Anterior cingulate cortex (tissue), 58 donors: ENCODE measurements at regions not wholly inside any gene's neighbourhood (a gene's known extent, or its start where the extent isn't known, plus 50 kb on each side); places are given as distances from the start of the nearest gene placed in this dataset.
"Not testable (repeated sequence)": the region's sequence is repeated elsewhere in the genome, so short reads cannot be mapped to it uniquely, and the experiment has no call there.

ENCODE experiments used
- DNase-seq, 58 donors: peaks; one replicate each; lab custom pipeline; 2025; lab: John Stamatoyannopoulos, UW

DNA sequence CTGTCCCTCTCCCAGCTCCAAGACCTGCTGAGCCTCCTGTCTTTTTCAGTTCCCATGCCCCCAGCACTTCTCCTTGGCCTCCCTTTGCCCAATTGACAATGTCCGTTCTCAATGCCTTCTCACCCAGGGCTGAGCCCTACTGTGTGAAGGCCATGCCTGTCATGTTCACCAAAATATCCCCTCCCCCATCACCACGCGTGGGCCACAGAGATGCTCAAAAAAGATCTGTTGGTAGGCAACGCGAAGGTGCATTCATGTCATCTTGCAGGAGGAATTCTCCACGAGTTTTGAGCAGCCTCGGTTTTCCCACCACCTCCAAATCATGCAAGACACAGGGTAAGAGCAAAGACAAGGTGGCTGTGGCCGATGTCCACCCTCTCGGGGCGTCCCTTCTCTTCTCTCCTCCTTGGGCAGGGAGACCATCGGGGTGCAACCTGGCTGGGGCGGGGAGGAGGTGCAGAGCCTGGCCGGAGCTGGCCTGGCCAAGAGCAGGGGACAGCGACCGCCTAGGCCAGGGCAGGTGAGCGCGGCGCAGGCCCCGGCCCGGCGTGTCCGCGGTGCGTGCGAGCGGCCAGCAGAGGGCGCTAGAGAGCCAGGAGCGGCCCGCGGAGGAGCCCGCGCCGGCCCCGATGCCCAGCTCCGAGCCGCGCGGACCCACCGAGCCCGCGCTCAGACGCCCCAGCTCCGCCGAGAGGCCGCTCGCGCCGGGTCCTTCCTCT, 56.3 kb upstream of the KRTAP5-11 start:
- peak in 24 of 58 donors; percentile 1 to 41 (median 16) for DNase-seq

DNA sequence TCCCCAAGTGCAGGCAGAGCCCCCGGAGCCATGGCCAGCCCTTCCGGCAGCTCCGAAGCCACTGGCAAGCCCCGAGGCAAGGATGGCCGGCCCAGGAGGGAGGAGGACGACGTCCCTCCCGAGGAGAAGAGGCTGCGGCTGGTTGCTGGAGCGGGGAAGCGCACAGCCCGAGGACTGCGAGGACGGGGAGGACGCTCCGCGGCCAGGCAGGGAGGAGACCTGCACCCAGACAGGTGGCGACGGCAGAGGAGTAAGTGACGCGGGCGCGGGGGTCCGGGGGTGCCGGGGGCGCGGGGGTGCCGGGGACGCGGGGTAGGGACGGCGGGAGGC, 56.8 kb upstream of the KRTAP5-11 start:
- DNase-seq = peak in 1 of 58 donors; percentile 12

DNA sequence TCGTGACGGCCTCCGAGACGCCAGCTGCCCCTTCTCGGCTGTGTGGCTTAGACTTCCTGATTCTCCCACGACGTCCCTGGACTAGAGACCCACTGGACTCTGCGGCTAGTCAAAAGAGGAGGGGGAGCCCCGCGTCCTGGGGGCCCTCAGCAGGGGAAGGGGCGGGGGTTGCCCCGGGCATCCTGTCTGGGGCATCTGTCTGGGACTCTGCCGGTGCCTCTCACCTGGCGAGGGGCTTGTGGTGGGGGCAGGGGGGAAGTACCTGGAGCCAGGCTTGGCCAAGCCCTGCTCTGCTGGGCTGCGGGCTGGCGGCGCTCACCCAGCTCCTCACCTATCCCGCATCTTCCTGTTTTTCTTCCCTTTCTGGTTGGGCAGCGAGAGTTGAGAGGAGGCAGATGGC, 57.2 kb upstream of the KRTAP5-11 start:
- DNase-seq = not testable (repeated sequence)

DNA sequence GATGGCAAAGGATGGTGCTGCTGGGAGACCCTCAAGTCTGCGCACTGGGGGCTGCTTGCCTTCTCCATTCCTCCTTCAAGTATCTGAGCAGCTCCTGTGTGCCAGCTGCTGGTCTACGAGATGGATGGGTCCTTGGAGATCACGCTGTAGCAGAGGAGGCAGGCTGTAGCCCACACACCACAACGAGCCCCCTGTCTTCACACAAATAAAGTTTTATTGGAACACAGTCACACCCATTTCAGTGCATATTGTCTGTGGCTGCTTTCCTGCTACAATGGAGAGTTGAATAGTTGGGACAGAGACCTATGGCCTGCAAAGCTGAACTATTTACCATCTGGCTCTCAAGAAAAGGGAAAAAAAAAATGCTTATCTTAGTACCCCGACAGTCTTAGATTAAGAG, 64.4 kb upstream of the KRTAP5-11 start:
- DNase-seq = not testable (repeated sequence)

DNA sequence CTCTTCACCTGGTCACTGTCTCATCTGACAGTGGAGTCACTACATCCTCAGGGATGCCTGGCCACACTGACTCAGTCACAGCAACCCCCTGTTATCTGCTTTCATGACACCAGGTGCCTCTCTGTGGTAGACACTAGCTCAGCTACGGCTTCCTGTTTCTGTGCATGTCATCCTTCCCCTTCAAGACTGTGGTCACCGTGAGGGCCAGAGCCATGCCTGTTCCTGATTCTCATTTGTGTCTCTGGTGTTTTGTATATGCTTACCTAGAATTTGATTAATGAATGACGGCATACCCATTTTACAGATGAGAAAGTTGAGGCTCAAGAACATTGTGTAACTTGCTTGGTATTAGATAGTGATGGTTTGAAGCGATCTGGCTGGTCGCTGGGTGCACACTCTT, 70.3 kb upstream of the KRTAP5-11 start:
- DNase-seq = not testable (repeated sequence)

DNA sequence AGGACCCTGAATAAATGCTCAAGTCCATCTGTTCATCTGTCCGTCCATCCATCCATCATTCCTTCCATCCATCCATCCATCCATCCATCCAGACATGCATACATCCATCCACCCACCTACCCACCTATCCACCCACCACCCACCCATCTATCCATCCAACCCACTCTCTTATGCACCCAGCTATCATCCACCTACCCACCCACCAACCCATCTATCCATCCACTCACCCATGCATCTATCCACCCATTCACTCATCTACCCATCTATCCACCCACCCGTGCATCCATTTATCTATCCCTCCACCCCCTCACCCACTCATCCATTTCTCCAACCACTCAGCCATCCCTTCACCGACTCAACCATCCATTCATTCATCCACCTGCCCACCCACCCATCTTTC, 71.7 kb upstream of the KRTAP5-11 start:
- DNase-seq = not testable (repeated sequence)

DNA sequence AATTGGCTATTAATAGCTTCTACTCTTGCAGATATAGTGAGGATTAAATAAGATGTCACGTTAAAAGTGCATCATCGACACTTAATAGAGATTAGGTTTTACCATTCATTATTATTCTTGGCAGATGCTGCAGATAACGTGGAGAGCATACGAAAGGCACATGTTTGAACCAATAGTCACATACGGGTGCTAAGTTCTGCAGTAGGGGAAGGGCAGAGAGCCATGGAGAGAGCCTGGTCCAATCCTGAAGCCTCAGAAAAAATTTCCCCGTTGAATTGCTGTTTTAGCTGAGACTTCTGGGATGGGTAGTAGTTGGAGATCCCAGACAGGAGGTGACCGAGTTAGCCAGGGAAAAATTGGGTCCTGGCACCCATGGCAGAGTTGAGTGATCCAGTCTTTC, 72.4 kb upstream of the KRTAP5-11 start:
- DNase-seq = not testable (repeated sequence)

DNA sequence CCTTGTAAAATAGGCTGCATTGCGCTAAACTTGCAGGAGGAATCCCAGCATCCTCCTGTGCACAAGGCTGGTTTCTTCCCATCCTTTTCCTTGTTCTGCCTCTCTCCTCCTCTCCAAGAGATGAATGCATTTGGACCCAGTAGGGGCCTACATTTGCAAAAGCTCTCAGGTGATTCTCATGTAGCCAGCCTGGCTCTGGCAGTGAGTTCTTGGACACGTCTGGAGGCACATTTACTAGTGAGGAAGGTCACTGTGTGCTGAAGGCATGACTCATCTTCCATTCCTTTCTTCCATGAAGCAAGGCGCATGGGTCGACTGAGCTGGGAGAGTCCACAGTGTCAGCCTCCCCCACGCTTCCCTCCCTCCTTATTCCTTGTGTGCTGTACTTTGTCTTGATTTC, 73.8 kb upstream of the KRTAP5-11 start:
- DNase-seq = not testable (repeated sequence)

DNA sequence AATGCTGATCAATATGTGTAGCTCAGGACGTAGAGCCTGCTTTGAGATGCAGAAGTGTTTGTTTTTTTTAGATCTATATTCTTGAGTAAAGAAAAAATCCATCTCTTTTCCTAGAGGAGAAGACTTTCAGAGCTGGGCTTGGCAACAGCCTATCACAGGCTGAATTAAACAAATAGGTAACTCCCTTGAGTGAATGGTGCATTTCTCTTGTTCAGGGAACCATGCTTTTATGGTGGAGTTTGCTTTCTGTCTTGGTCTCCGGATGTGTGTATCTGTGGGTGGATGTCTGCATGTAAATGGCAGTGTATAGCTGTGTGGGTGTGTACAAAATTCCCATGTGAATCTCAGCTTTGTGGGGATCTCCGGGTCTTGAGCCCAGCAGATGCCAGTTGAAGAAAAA, 82.3 kb upstream of the KRTAP5-11 start:
- DNase-seq = peak in 2 of 58 donors; percentile 4 to 35

DNA sequence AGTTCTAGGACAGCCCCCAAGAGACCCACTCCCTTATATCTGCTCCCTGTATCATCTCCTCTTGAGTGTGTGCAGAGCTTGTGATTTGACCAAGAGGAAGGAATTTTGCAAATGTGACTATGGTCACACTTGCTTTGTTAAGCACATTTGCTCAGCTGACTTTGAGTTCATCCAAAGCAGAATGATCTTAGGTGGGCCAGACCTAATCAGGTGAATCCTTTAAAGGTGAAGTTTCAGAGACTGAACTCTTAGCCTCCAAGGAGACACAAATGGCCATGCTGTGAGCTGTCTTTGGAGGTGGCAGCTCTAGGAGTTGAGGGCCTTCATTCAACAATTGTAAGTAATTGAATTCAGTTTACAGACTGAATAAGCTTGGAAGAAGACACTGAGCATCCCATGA, 115.4 kb upstream of the KRTAP5-11 start:
- DNase-seq = not testable (repeated sequence)

DNA sequence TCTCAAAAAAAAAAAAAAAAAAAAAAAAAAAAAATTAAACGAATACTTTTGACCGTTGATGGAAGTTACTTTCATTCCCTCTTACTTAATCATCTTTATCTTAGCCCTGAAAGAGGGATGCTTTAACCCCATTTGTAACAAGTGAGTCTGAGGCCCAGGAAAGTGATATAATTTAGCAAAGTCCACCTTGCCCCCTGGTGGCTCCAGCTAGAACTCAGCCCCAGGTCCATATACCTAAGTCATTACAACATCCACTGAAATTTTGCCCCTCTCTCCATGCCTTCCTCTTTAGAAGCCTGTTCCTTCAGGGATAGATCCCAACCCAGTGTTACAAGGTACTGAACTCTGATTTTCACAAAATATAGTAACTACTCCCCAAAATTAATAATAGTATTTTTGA, 116.3 kb upstream of the KRTAP5-11 start:
- DNase-seq = not testable (repeated sequence)

DNA sequence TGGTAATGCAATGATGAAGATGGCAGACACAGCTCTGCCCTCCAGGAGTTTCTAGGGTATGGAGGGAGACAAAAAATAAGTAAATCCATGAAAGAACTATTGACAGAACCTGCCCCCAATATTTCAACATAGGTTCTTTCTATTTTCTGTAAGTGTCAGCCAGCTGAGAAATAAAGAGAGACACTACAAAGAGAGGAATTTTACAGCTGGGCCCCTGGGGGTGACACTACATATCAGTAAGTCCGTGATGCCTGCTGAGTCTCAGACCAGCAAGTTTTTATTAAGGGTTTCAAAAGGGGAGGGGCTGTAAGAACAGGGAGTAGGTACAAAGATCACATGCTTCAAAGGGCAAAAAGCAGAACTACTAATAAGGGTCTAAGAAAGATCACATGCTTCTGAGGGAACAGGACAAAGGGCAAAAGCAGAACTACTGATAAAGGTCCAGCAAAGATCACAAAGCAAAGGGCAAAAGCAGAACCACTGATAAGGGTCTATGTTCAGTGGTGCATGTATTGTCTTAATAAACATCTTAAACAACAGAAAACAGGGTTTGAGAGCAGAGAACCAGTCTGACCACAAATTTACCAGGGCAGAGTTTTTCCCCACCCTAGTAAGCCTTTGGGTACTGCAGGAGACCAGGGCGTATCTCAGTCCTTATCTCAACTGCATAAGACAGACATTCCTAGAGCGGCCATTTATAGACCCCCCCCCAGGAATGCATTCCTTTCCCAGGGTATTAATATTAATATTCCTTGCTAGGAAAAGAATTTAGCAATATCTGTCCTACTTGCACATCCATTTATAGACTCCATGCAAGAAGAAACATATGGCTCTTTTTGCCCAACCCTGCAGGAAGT, 119.0 kb upstream of the KRTAP5-11 start:
- DNase-seq = not testable (repeated sequence)

DNA sequence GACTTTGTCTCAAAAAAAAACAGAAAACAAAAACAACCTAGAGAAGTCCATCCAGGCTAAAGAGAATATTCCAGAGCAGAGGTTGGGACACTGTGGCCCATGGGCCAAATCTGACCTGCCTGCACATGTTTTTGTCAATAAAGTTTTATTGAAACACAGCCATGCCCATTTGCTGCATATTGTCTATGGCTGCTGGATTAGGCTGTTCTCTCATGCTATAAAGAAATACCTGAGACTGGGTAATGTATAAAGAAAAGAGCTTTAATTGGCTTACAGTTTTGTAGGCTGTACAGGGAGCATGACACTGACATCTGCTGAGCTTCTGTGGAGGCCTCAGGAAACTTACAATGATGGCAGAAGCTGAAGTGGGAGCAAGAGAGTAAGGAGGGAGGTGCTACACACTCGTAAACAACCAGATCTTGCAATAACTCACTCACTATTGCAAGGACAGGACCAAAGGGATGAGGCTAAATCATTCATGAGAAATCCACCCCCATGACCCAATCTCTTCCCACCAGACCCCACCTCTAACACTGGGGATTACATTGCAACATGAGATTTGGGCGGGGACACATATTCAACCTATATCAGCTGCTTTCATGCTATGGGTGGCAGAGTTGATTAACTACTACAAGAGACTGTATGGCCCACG, 122.5 kb upstream of the KRTAP5-11 start:
- not testable (repeated sequence) for DNase-seq

DNA sequence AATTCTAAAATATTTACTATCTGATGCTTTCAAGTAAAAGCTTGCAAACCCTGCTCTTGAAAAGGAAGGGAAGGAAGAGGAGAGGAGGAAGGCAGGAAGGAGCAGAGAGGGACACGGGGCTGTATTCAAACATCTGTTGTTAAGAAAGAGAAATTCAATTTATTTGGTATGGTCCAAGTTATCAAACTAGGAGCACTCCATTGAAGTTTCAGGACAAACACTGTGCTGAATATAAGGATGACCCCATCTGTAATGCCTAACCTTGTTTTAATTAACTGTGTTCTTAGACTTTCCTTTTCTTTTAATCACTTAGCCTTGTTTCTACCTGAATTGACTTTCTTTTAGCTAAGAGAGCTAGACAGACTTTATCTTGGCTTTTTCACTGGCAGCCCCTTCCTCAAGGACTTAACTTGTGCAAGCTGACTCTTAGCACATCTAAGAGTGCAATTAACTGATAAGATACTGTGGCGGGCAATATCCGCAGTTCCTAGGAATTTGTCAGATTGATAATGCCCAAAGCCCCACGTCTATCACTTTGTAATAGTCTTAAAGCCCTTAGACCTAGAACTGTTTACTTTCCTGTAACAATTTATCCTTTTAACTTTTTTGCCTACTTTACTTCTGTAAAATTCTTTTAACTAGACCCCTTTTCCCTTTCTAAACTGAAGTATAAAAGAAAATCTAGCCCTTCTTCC, 123.2 kb upstream of the KRTAP5-11 start:
- DNase-seq = not testable (repeated sequence)

DNA sequence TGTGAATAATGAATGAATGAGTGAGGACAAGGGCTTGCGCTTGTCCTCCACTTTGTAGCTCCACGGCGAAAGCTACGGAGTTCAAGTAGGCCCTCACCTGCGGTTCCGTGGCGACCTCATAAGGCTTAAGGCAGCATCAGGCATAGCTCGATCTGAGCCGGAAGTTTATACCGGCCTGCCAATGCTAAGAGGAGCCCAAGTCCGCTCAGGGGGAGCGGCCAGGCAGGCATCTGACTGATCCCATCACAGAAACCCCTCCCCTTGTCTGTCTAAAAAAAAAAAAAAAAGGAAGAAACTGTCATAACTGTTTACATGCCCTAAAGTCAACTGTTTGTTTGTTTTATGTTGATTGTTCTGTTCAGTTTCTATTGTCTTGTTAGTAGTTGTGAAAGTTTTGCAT, 124.4 kb upstream of the KRTAP5-11 start:
- DNase-seq = not testable (repeated sequence)

DNA sequence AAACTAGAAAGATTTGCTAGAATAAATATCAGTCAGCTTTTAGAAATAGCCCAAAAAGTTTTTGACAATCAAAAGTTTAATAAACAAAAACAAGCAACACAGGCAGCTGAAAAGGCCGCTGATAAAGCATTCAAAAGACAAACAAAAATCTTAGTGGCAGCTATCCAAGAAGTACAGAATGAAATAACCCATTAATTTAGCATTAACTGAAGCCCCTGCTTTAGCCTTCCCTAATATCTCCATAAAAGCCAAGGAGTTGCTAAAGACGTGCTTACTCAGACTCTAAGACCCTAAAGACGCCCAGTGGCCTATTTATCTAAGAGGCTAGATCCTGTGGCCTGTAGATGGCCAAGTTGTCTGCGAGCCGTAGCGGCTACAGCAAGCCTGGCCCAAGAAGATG, 123.5 kb upstream of the DEFB108B start:
- not testable (repeated sequence) for DNase-seq

DNA sequence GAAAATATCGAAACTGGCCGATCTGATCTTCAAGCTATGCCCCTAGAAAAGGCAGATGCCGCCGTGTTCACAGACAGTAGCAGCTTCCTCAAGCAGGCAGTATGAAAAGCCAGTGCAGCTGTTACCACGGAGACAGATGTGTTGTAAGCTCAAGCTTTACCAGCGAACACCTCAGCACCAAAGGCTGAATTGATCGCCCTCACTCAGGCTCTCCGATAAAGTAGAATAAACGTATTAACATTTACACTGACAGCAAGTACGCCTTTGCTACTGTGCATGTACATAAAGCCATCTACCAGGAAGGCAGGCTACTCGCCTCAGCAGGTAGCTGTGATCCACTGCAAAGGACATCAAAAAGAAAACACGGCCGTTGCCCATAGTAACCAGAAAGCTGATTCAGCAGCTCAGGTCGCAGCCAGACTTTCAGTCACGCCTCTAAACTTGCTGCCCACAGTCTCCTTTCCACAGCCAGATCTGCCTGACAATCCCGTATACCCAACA, 122.8 kb upstream of the DEFB108B start:
- not testable (repeated sequence) for DNase-seq

DNA sequence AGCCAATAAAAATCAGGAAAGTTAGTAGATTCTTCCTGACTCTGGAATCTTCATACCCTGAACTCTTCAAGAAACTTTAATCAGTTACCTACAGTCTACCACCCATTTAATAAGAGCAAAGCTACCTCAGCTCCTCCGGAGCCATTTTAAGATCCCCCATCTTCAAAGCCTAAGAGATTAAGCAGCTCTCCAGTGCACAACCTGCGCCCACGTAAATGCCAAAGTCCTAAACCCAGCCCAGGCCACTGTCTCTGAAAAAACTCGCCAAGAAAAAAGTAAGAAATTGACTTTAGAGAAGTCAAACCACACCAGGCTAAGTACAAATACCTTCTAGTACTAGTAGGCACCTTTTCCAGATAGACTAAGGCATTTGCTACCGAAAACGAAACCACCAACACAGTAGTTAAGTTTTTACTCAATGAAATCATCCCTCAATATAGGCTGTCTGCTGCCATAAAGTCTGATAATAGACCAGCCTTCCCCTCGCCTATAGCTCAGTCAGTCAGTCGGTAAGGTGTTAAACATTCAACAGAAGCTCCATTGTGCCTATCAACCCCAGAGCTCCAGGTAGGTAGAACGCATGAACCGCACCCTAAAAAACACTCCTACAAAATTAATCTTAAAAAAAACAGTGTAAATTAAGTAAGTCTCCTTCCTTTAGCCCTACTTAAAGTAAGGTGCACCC, 122.2 kb upstream of the DEFB108B start:
- DNase-seq = not testable (repeated sequence)

DNA sequence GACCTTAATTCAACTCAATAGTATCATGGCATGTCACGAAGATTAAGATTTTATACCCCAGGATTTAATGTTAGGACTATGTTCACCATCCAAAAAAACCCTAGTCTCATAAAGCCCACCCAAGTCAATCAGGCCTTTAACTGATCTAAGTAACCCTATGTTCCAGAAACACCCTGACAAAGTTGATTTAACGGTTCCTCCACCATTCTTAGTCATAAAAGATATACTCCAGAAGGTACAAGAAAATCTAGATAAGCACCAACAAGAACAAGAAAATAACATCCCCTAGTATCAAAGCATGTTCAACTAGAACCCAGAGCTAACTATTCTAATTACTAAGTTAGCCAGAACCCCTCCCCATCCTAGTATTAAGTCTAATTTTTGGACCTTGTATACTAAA, 120.7 kb upstream of the DEFB108B start:
- DNase-seq = not testable (repeated sequence)

DNA sequence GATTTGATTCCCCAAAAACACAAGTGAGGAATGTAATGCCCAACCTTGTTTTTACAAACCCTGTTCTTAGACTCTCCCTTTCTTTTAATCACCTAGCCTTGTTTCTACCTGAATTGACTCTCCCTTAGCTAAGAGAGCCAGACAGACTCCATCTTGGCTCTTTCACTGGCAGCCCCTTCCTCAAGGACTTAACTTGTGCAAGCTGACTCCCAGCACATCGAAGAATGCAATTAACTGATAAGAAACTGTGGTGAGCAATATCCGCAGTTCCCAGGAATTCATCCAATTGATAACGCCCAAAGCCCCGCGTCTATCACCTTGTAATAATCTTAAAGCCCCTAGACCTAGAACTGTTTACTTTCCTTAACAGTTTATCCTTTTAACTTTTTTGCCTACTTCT, 120.2 kb upstream of the DEFB108B start:
- not testable (repeated sequence) for DNase-seq
